Loucy (cell line): ENCODE measurements at regions not wholly inside any gene's neighbourhood (a gene's known extent, or its start where the extent isn't known, plus 50 kb on each side); places are given as distances from the start of the nearest gene placed in this dataset.

ENCODE experiments used
- H2AFZ ChIP-seq: fragments of 200-600 bp; sonication (generic); 2 replicates; pipeline ENCODE4 v1.6.0; 2016; ENCODE audit warnings: antibody characterized with exemption, mild to moderate bottlenecking, low read length, moderate library complexity
- H3F3A ChIP-seq: fragments of 200-600 bp; 2 replicates; pipeline ENCODE4 v1.6.0; 2016; ENCODE audit warnings: antibody characterized with exemption, low read depth, mild to moderate bottlenecking
- H3K27me3 ChIP-seq: fragments of 200-600 bp; sonication (generic); 2 replicates; pipeline ENCODE4 v1.6.1; 2014; ENCODE audit warnings: low read length, mild to moderate bottlenecking; ENCODE audit not compliant: insufficient read depth, poor library complexity, severe bottlenecking
- H3K36me3 ChIP-seq: fragments of 200-600 bp; sonication (generic); 2 replicates; pipeline ENCODE4 v1.6.1; 2016; ENCODE audit warnings: low read length; ENCODE audit not compliant: insufficient read depth
- H3K4me1 ChIP-seq: fragments of 200-600 bp; sonication (generic); 2 replicates; pipeline ENCODE4 v1.5.1; 2014; ENCODE audit warnings: low read length, mild to moderate bottlenecking; ENCODE audit not compliant: insufficient read depth, poor library complexity, severe bottlenecking
- H3K4me2 ChIP-seq: fragments of 200-600 bp; sonication (generic); 2 replicates; pipeline ENCODE4 v1.6.0; 2014; ENCODE audit warnings: antibody characterized with exemption, low read length, low read depth, mild to moderate bottlenecking; ENCODE audit not compliant: poor library complexity, severe bottlenecking
- H3K4me3 ChIP-seq: fragments of 200-600 bp; sonication (generic); 2 replicates; pipeline ENCODE4 v1.5.1; 2014; ENCODE audit warnings: low read length, mild to moderate bottlenecking, mixed read lengths; ENCODE audit not compliant: poor library complexity, severe bottlenecking
- H3K79me2 ChIP-seq: fragments of 200-600 bp; sonication (generic); 2 replicates; pipeline ENCODE4 v1.6.1; 2014; ENCODE audit warnings: low read length; ENCODE audit not compliant: insufficient read depth
- H3K9ac ChIP-seq: fragments of 200-600 bp; sonication (generic); 2 replicates; pipeline ENCODE4 v1.6.0; 2014; ENCODE audit warnings: mild to moderate bottlenecking, low read depth, low read length, moderate library complexity; ENCODE audit not compliant: poor library complexity, severe bottlenecking
- H3K9me2 ChIP-seq: fragments of 200-600 bp; sonication (generic); replicated peaks from 2 replicates; pipeline ENCODE4 v1.6.1; 2016; ENCODE audit warnings: low read depth, low read length, mixed read lengths
- H3K9me3 ChIP-seq: fragments of 200-600 bp; sonication (generic); 2 replicates; pipeline ENCODE4 v1.6.1; 2014; ENCODE audit warnings: mild to moderate bottlenecking, antibody characterized with exemption, low read length, low read depth; ENCODE audit not compliant: insufficient read depth
- H4K20me1 ChIP-seq: fragments of 200-600 bp; sonication (generic); 2 replicates; pipeline ENCODE4 v1.6.0; 2014; ENCODE audit warnings: antibody characterized with exemption, low read length, mild to moderate bottlenecking; ENCODE audit not compliant: insufficient read depth, poor library complexity, severe bottlenecking
- CTCF ChIP-seq: fragments of 200-600 bp; sonication (generic); conservative IDR thresholded peaks from 2 replicates; pipeline ENCODE4 v1.5.1; 2014; ENCODE audit warnings: mild to moderate bottlenecking, antibody characterized with exemption, low read length
- EZH2phosphoT487 ChIP-seq: fragments of 200-600 bp; IDR thresholded peaks from 2 replicates; pipeline ENCODE4 v1.6.1; 2018; ENCODE audit warnings: antibody characterized with exemption, mild to moderate bottlenecking, moderate library complexity, borderline replicate concordance

GRCh38 chr14:44405011-44405486 is 102.0 kb downstream of the FSCB start:
- Histone ChIP-seq H2AFZ (no peak overlapping the region), H3K4me3 (no peak overlapping the region), H3K9me3 (no peaks in the 10 kb centered on the region), H3K9me2 (no peaks in the 10 kb centered on the region), H3K79me2 (no peaks in the 10 kb centered on the region), H3F3A (no peaks in the 10 kb centered on the region), H3K4me2 (no peak overlapping the region), H3K36me3 (no peaks in the 10 kb centered on the region), H3K9ac (no peak overlapping the region), H4K20me1 (no peaks in the 10 kb centered on the region), H3K4me1 (no peaks in the 10 kb centered on the region), H3K27me3 (no peaks in the 10 kb centered on the region)
- no peak for TF ChIP-seq CTCF
- TF ChIP-seq EZH2phosphoT487: no peak

- no peaks in the 10 kb centered on the region for H4K20me1 ChIP-seq
- no peak overlapping the region for H3K4me2 ChIP-seq
- H3F3A ChIP-seq: no peaks in the 10 kb centered on the region
- H3K9me3 ChIP-seq: no peaks in the 10 kb centered on the region
- no peaks in the 10 kb centered on the region for H3K79me2 ChIP-seq
- H3K36me3 ChIP-seq: no peaks in the 10 kb centered on the region
- no peaks in the 10 kb centered on the region for H3K27me3 ChIP-seq
- H3K9me2 ChIP-seq: no peaks in the 10 kb centered on the region
- H2AFZ ChIP-seq: no peak overlapping the region
- no peak overlapping the region for H3K4me3 ChIP-seq
- H3K9ac ChIP-seq: no peak overlapping the region
- H3K4me1 ChIP-seq: no peaks in the 10 kb centered on the region
- TF ChIP-seq EZH2phosphoT487 (no peak), CTCF (no peak)
Observed at GRCh38 chr14:44404599-44404998, 102.5 kb downstream of the FSCB start.

GRCh38 chr14:44404036-44404435 is 103.0 kb downstream of the FSCB start:
- H3K4me3 ChIP-seq: no peak overlapping the region
- TF ChIP-seq EZH2phosphoT487: no peak
- TF ChIP-seq CTCF: no peak
- no peaks in the 10 kb centered on the region for H3K9me2 ChIP-seq
- H3K36me3 ChIP-seq: no peaks in the 10 kb centered on the region
- H2AFZ ChIP-seq: no peak overlapping the region
- H3F3A ChIP-seq: no peaks in the 10 kb centered on the region
- no peak overlapping the region for H3K9ac ChIP-seq
- H3K4me2 ChIP-seq: no peak overlapping the region
- no peaks in the 10 kb centered on the region for H3K79me2 ChIP-seq
- H3K9me3 ChIP-seq: no peaks in the 10 kb centered on the region
- H3K27me3 ChIP-seq: no peaks in the 10 kb centered on the region
- H3K4me1 ChIP-seq: no peaks in the 10 kb centered on the region
- no peaks in the 10 kb centered on the region for H4K20me1 ChIP-seq
